ENCODE measurements at regions not wholly inside any gene's neighbourhood (a gene's known extent, or its start where the extent isn't known, plus 50 kb on each side); places are given as distances from the start of the nearest gene placed in this dataset.

DNA sequence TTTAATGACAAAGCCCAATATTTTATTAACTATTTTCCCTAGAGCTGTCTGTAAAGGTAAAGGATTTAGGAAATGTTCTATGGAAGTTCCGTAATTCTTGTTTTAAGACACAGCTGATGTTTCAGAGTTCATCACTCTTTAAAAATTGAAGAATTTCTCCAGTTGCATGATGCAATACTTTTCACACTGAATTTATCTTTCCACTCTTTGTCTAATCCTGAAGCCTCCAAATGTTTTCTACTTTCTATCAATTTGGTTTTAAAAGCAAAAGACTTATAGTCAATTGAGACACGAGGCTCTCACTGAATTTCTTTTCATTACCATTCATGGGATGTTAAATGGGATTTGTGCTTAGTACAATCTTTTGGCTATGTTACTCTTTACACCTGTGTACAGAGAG, 223.2 kb downstream of the TDRD15 start:
- H3K36me3 ChIP-seq, result no peaks in the 10 kb centered on the region
- intact Hi-C loops (cut with DNase I; ENCODE audit: low total_unique reads), result no loop called here
- H3K4me3 ChIP-seq, result no peak overlapping the region
- H3K27ac ChIP-seq, result no peak overlapping the region
- WGBS, 5 donors, result 77 to 87% (median 82%) methylated on average over 2 of the region's 2 CpGs
- no peak for DNase-seq
- TF ChIP-seq, protein P1, sequence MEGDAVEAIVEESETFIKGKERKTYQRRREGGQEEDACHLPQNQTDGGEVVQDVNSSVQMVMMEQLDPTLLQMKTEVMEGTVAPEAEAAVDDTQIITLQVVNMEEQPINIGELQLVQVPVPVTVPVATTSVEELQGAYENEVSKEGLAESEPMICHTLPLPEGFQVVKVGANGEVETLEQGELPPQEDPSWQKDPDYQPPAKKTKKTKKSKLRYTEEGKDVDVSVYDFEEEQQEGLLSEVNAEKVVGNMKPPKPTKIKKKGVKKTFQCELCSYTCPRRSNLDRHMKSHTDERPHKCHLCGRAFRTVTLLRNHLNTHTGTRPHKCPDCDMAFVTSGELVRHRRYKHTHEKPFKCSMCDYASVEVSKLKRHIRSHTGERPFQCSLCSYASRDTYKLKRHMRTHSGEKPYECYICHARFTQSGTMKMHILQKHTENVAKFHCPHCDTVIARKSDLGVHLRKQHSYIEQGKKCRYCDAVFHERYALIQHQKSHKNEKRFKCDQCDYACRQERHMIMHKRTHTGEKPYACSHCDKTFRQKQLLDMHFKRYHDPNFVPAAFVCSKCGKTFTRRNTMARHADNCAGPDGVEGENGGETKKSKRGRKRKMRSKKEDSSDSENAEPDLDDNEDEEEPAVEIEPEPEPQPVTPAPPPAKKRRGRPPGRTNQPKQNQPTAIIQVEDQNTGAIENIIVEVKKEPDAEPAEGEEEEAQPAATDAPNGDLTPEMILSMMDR (IDR thresholded peaks at IDR 0.05), result no peak
- TF ChIP-seq EP300 (IDR thresholded peaks at IDR 0.05) (no peak), POLR2A (IDR thresholded peaks at IDR 0.05) (no peak), POLR2AphosphoS5 (IDR thresholded peaks at IDR 0.05) (no peak)
- H3K9me3 ChIP-seq, result no peaks in the 10 kb centered on the region
- no peaks in the 10 kb centered on the region for H3K27me3 ChIP-seq
- H3K4me1 ChIP-seq, result no peaks in the 10 kb centered on the region

DNA sequence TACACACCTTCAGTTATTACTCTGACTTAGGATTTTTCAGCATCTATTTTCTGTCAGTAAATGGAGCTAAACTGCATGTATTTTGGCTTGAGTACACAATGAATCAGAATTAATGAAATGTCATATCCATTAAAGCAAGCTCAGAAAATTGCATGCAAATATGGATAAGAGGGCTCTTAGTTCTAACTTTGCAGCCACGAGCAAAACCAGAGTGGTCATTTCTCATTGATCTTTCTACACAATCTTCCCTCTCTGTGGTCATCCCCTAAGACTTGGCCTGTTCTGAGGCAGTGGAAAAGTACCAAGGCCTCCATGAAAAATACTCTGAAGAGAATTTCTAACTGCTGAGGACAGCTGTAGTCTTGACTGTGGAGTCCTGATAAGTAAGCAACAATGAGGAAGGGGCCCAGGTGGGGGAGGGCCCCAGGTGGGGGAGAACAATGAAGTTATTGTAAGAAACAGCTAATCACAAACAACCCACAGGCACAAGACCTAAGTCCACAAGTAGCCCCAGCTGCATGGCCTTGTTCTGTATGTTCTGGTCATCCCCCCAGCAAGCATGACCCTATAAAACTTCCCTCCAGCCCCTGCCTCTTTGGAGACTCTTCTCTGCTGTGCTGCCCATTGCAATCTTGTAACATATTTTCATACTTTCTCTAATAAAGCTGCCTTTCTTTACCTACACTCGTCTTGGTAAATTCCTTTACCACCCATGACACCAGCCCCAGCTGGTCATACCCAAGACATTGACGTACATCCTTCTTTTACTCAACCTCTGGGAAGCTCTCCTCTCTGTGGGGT, 230.3 kb downstream of the TDRD15 start:
- intact Hi-C loops (cut with DNase I; ENCODE audit: low total_unique reads), result no loop called here
- H3K36me3 ChIP-seq, result no peaks in the 10 kb centered on the region
- H3K27me3 ChIP-seq, result no peaks in the 10 kb centered on the region
- no peak for TF ChIP-seq EP300 (IDR thresholded peaks at IDR 0.05)
- TF ChIP-seq, protein P1 (IDR thresholded peaks at IDR 0.05), result no peak
- no peak for TF ChIP-seq POLR2AphosphoS5 (IDR thresholded peaks at IDR 0.05)
- no peak for TF ChIP-seq POLR2A (IDR thresholded peaks at IDR 0.05)
- H3K27ac ChIP-seq, result no peak overlapping the region
- no peak for DNase-seq
- no peaks in the 10 kb centered on the region for H3K9me3 ChIP-seq
- H3K4me3 ChIP-seq, result no peak overlapping the region
- 57 to 70% (median 59%) methylated on average over 3 of the region's 3 CpGs for WGBS, 5 donors
- H3K4me1 ChIP-seq, result no peaks in the 10 kb centered on the region

DNA sequence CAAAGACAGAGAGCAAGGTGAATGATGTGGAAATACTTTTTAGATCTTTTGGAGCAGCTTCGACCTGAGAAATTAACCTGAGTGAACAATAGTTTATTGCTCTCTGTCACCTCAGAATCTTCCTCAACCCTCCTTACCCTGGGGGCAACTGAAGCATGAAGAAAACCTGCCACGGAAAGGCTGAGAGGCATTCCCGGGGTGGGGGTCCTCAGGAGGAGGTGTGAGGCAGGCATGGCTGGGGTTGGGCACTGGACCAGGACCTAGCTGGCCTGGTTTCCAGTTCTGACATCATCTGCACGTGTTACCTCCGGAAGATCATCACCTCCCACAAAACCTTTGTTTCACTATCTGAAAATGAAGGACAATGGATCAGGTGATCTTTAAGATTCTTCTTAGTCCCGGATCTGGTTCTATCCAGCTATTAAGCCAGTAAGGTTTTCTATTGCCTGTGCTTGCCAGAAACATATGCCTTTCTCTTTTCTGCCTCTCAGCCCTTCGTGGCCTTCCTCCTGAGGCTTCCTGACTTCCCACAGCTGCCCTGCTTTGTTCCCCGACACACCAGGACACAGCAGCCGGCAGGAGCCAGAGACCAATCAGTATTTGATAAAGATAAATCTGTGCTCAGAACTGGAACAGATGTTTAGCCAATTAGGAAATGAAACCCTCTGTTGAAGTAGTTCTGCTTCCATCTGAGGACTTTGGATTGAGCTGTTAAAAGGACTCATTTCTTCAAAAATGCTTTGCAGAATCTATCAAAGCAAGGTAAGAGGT, 232.5 kb downstream of the TDRD15 start:
- H3K27ac ChIP-seq, result no peak overlapping the region
- H3K9me3 ChIP-seq, result no peaks in the 10 kb centered on the region
- no peaks in the 10 kb centered on the region for H3K27me3 ChIP-seq
- DNase-seq, result peak in 1 of 2 donors; percentile 43
- TF ChIP-seq, protein P1 (IDR thresholded peaks at IDR 0.05), result no peak
- no peak for TF ChIP-seq POLR2AphosphoS5 (IDR thresholded peaks at IDR 0.05)
- no peak for TF ChIP-seq EP300 (IDR thresholded peaks at IDR 0.05)
- no peak for TF ChIP-seq POLR2A (IDR thresholded peaks at IDR 0.05)
- no peak overlapping the region for H3K4me3 ChIP-seq
- no peaks in the 10 kb centered on the region for H3K4me1 ChIP-seq
- intact Hi-C loops (cut with DNase I; ENCODE audit: low total_unique reads), result no loop called here
- no peaks in the 10 kb centered on the region for H3K36me3 ChIP-seq
- WGBS, 5 donors, result 32 to 52% (median 47%) methylated on average over 9 of the region's 9 CpGs

DNA sequence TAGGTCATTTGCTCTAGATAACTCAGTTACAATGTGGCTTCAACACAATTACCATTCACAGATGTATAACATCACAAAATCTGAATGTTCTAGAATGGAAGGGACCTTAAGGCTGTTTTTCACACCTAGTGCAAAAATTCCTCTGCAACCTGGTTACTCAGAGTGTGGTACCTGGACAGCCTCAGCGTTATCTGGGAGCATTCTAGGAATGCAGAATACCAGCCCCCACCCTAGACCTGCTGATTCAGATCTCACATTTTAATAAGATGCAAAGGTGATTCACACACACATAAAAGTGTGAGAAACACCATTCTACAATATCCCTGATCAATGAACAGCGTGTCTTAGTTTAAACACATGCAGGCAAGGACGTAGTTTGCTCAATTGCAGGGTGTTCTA, 233.1 kb downstream of the TDRD15 start:
- no peak for TF ChIP-seq POLR2AphosphoS5 (IDR thresholded peaks at IDR 0.05)
- TF ChIP-seq, protein P1 (IDR thresholded peaks at IDR 0.05), result no peak
- no peak for TF ChIP-seq EP300 (IDR thresholded peaks at IDR 0.05)
- no peak for TF ChIP-seq POLR2A (IDR thresholded peaks at IDR 0.05)
- DNase-seq, result no peak
- Histone ChIP-seq H3K4me1 (no peaks in the 10 kb centered on the region), H3K4me3 (no peak overlapping the region), H3K27me3 (no peaks in the 10 kb centered on the region), H3K9me3 (no peaks in the 10 kb centered on the region), H3K36me3 (no peaks in the 10 kb centered on the region), H3K27ac (no peak overlapping the region)
- intact Hi-C loops (cut with DNase I; ENCODE audit: low total_unique reads), result no loop called here
- WGBS, 5 donors, result 61 to 71% (median 66%) methylated on average over 3 of the region's 3 CpGs
